ENCODE measurements at regions not wholly inside any gene's neighbourhood (a gene's known extent, or its start where the extent isn't known, plus 50 kb on each side); places are given as distances from the start of the nearest gene placed in this dataset.

DNA sequence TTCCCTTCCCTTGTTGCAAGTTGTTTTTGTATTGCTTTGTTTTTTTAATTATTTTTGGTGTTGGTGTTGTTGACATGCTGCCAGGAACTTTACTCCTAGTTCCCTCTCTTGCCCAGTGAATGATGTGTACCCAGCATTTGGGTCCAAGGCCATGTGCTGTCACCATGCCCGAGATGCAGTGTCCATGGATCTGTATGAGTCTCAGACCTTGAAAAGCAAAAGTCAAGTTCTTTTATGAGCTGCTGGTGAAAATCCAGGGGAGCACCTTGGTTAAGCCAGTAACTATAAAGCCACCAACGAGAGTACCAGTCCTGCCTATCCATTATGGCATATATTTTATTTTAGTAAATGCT is 236.4 kb downstream of the BCL11A start:
- no peaks in the 10 kb centered on the region for H3K9me3 ChIP-seq (ENCODE audit: low read depth, low read length)
- DNase-seq (ENCODE audit: insufficient read length, low spot score, missing footprints): no peak
- TF ChIP-seq, protein P1, sequence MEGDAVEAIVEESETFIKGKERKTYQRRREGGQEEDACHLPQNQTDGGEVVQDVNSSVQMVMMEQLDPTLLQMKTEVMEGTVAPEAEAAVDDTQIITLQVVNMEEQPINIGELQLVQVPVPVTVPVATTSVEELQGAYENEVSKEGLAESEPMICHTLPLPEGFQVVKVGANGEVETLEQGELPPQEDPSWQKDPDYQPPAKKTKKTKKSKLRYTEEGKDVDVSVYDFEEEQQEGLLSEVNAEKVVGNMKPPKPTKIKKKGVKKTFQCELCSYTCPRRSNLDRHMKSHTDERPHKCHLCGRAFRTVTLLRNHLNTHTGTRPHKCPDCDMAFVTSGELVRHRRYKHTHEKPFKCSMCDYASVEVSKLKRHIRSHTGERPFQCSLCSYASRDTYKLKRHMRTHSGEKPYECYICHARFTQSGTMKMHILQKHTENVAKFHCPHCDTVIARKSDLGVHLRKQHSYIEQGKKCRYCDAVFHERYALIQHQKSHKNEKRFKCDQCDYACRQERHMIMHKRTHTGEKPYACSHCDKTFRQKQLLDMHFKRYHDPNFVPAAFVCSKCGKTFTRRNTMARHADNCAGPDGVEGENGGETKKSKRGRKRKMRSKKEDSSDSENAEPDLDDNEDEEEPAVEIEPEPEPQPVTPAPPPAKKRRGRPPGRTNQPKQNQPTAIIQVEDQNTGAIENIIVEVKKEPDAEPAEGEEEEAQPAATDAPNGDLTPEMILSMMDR (IDR thresholded peaks at IDR 0.05; ENCODE audit: extremely low read depth, low read depth, low read length): no peak
- H3K27ac ChIP-seq (ENCODE audit: low read depth, low read length): no peak overlapping the region
- no peak overlapping the region for H3K4me2 ChIP-seq (ENCODE audit: insufficient read depth, low read length)
- H3K79me2 ChIP-seq (ENCODE audit: insufficient read depth, low read length): no peaks in the 10 kb centered on the region
- H3K36me3 ChIP-seq (ENCODE audit: insufficient read depth, low read length): no peaks in the 10 kb centered on the region
- H3K4me3 ChIP-seq (ENCODE audit: insufficient read depth, low read length): no peak overlapping the region
- no peaks in the 10 kb centered on the region for H4K20me1 ChIP-seq (ENCODE audit: insufficient read depth, low read length)
- no peaks in the 10 kb centered on the region for H3K27me3 ChIP-seq (ENCODE audit: insufficient read depth, low read length)
- H3K4me1 ChIP-seq (ENCODE audit: insufficient read depth, low read length): no peaks in the 10 kb centered on the region
- no peak overlapping the region for H2AFZ ChIP-seq (ENCODE audit: low read length)

DNA sequence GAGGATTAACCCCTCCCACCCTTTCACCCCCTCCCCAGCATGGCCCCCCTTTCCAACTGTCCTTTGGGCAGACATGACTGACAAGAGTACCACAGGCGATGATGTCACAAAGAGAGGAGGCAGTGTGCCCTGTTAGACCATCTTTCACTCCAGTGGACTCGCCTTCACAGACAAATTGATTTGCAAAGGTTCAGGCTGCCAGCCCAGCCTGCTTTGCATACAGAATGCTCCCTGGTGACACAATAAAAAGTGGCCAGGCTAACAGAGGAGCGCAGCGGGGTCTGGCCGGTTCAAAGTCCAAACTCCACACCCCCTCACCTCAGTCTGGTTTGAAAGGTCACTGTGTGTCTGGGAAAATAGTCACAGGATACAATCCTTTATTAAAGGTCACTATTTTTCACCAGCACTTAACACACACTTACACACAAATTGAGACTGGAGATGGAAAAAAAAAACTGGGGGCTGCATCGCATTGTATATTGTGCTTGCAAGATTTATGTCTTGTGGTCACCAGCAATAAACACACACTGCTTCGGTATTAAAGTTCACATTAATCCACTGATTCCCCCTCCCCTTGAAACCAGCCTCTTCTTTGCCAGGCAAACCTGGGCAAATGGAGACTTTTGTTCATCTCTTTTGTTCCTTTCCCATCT is 236.9 kb downstream of the BCL11A start:
- TF ChIP-seq, protein P1 (IDR thresholded peaks at IDR 0.05; ENCODE audit: extremely low read depth, low read depth, low read length): no peak
- H3K4me1 ChIP-seq (ENCODE audit: insufficient read depth, low read length): no peaks in the 10 kb centered on the region
- no peaks in the 10 kb centered on the region for H4K20me1 ChIP-seq (ENCODE audit: insufficient read depth, low read length)
- no peaks in the 10 kb centered on the region for H3K27me3 ChIP-seq (ENCODE audit: insufficient read depth, low read length)
- no peak for DNase-seq (ENCODE audit: insufficient read length, low spot score, missing footprints)
- no peaks in the 10 kb centered on the region for H3K79me2 ChIP-seq (ENCODE audit: insufficient read depth, low read length)
- H3K4me3 ChIP-seq (ENCODE audit: insufficient read depth, low read length): no peak overlapping the region
- H3K4me2 ChIP-seq (ENCODE audit: insufficient read depth, low read length): no peak overlapping the region
- no peaks in the 10 kb centered on the region for H3K9me3 ChIP-seq (ENCODE audit: low read depth, low read length)
- no peaks in the 10 kb centered on the region for H3K36me3 ChIP-seq (ENCODE audit: insufficient read depth, low read length)
- no peak overlapping the region for H3K27ac ChIP-seq (ENCODE audit: low read depth, low read length)
- H2AFZ ChIP-seq (ENCODE audit: low read length): no peak overlapping the region

DNA sequence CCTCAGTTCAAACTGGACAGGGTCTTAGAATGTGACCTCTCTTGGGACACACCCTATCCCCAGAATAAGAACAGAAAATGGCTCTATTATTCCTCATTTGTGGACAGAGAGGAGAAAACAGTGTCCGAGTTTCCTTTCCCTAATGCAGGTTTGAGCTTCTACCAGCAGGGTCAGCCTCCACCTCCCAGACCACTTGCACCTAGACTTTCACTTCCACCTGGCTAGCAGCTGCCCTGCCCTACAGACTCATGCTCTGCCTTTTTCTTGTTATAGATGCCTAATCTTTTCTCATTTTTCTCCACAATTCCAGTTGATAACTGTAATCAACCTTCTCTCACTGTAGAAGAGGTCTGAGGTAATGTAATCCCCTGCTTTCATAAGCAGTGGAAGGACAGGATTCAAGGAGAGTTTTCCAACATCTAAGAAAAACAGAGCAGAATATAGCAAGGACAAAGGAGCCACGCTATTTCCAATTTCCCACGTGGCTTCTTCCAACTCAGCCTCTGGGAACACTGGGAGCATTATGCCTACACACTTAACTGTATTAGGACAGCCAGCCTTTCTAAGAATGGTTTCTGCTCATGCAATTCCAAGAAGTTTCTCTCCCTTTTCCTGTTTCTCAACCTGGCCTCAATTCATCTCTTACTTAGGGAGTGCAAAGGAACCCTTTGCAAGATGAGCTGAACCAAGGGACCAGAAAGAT is 239.8 kb downstream of the BCL11A start:
- no peaks in the 10 kb centered on the region for H3K36me3 ChIP-seq (ENCODE audit: insufficient read depth, low read length)
- no peak overlapping the region for H2AFZ ChIP-seq (ENCODE audit: low read length)
- no peaks in the 10 kb centered on the region for H3K79me2 ChIP-seq (ENCODE audit: insufficient read depth, low read length)
- H3K27ac ChIP-seq (ENCODE audit: low read depth, low read length): no peak overlapping the region
- no peak for DNase-seq (ENCODE audit: insufficient read length, low spot score, missing footprints)
- H3K27me3 ChIP-seq (ENCODE audit: insufficient read depth, low read length): no peaks in the 10 kb centered on the region
- no peaks in the 10 kb centered on the region for H3K4me1 ChIP-seq (ENCODE audit: insufficient read depth, low read length)
- H3K4me2 ChIP-seq (ENCODE audit: insufficient read depth, low read length): no peak overlapping the region
- H3K9me3 ChIP-seq (ENCODE audit: low read depth, low read length): no peaks in the 10 kb centered on the region
- TF ChIP-seq, protein P1 (IDR thresholded peaks at IDR 0.05; ENCODE audit: extremely low read depth, low read depth, low read length): no peak
- no peak overlapping the region for H3K4me3 ChIP-seq (ENCODE audit: insufficient read depth, low read length)
- no peaks in the 10 kb centered on the region for H4K20me1 ChIP-seq (ENCODE audit: insufficient read depth, low read length)

DNA sequence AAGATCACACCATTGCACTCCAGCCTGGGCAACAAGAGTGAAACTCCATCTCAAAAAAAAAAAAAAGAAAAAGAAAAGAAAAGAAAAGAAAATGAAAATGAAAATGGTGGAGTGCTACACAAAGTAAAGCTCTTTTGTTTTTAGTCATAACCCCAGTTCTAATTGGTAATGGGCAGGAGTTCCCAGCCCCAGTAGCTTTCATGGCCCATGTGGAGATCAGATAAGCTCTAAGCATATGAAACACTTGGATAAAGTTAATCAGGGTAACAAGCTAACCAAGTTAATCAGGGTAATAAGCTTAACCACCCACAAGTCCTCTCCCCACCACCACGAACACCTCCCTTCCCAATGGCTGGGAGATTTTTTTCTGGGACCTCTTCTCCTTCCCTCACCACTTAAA is 240.8 kb downstream of the BCL11A start:
- H3K9me3 ChIP-seq (ENCODE audit: low read depth, low read length): no peaks in the 10 kb centered on the region
- no peak overlapping the region for H3K4me2 ChIP-seq (ENCODE audit: insufficient read depth, low read length)
- H4K20me1 ChIP-seq (ENCODE audit: insufficient read depth, low read length): no peaks in the 10 kb centered on the region
- H3K4me3 ChIP-seq (ENCODE audit: insufficient read depth, low read length): no peak overlapping the region
- H3K4me1 ChIP-seq (ENCODE audit: insufficient read depth, low read length): no peaks in the 10 kb centered on the region
- no peaks in the 10 kb centered on the region for H3K36me3 ChIP-seq (ENCODE audit: insufficient read depth, low read length)
- H3K27ac ChIP-seq (ENCODE audit: low read depth, low read length): no peak overlapping the region
- no peaks in the 10 kb centered on the region for H3K27me3 ChIP-seq (ENCODE audit: insufficient read depth, low read length)
- TF ChIP-seq, protein P1 (IDR thresholded peaks at IDR 0.05; ENCODE audit: extremely low read depth, low read depth, low read length): no peak
- no peak overlapping the region for H2AFZ ChIP-seq (ENCODE audit: low read length)
- no peaks in the 10 kb centered on the region for H3K79me2 ChIP-seq (ENCODE audit: insufficient read depth, low read length)
- no peak for DNase-seq (ENCODE audit: insufficient read length, low spot score, missing footprints)

All from osteoblast (primary cell).